ENCODE measurements at regions not wholly inside any gene's neighbourhood (a gene's known extent, or its start where the extent isn't known, plus 50 kb on each side); places are given as distances from the start of the nearest gene placed in this dataset.

GRCh38 chr7:25930492-25931048 is 221.4 kb upstream of the NFE2L3 start:
- DNase-seq, result no peak

GRCh38 chr7:25931156-25931555 is 220.8 kb upstream of the NFE2L3 start:
- no peak for DNase-seq

- DNase-seq, result no peak
These were observed 218.1 kb upstream of the NFE2L3 start for GRCh38 chr7:25933921-25934320.

GRCh38 chr7:25940086-25940906 is 211.7 kb upstream of the NFE2L3 start:
- DNase-seq, result no peak

- no peak for DNase-seq
These were observed 207.1 kb upstream of the NFE2L3 start for GRCh38 chr7:25944777-25945515.

GRCh38 chr7:25945608-25946007 is 206.4 kb upstream of the NFE2L3 start:
- DNase-seq, result no peak

- no peak for DNase-seq
These were observed 205.8 kb upstream of the NFE2L3 start for GRCh38 chr7:25946181-25946580.

- no peak for DNase-seq
These were observed 204.1 kb upstream of the NFE2L3 start for GRCh38 chr7:25947669-25948516.

GRCh38 chr7:25949736-25950487 is 202.1 kb upstream of the NFE2L3 start:
- no peak for DNase-seq

- no peak for DNase-seq
These were observed 201.2 kb upstream of the NFE2L3 start for GRCh38 chr7:25950488-25951413.

- DNase-seq, result no peak
These were observed 200.4 kb upstream of the NFE2L3 start for GRCh38 chr7:25951414-25952260.

GRCh38 chr7:25952261-25953057 is 199.5 kb upstream of the NFE2L3 start:
- no peak for DNase-seq

- no peak for DNase-seq
These were observed 198.1 kb upstream of the NFE2L3 start for GRCh38 chr7:25953859-25954258.

GRCh38 chr7:25954395-25954794 is 197.6 kb upstream of the NFE2L3 start:
- no peak for DNase-seq

- DNase-seq, result no peak
These were observed 192.7 kb upstream of the NFE2L3 start for GRCh38 chr7:25959168-25959734.

- DNase-seq, result no peak
These were observed 188.3 kb upstream of the NFE2L3 start for GRCh38 chr7:25963733-25964132.

- DNase-seq, result no peak
These were observed 187.5 kb upstream of the NFE2L3 start for GRCh38 chr7:25964483-25964991.

- no peak for DNase-seq
These were observed 186.4 kb upstream of the NFE2L3 start for GRCh38 chr7:25965405-25966123.
